CD8-positive, alpha-beta memory T cell (primary cell): ENCODE measurements at regions not wholly inside any gene's neighbourhood (a gene's known extent, or its start where the extent isn't known, plus 50 kb on each side); places are given as distances from the start of the nearest gene placed in this dataset.

ENCODE experiments used
- CTCF ChIA-PET: fragments of 350-600 bp; sonication (Branson Sonifier 250); formaldehyde crosslinking; loops from one replicate; lab custom pipeline; 2021; ENCODE audit warnings: antibody characterized with exemption; lab: Charles Lee
- POLR2A ChIA-PET: fragments of 350-600 bp; sonication (Branson Sonifier 250); formaldehyde crosslinking; loops from one replicate; lab custom pipeline; 2021; ENCODE audit warnings: antibody characterized with exemption; lab: Charles Lee
- DNase-seq, 5 donors: peaks; one replicate each; pipeline versions ENCODE4 v3.0.0 to v3.0.0-alpha.2; 2020 to 2022; ENCODE audit warnings: mixed read lengths in 1 of 5
- H3K27ac ChIP-seq: one replicate; pipeline ENCODE4 v1.7.0; 2013; ENCODE audit warnings: low read depth, mild to moderate bottlenecking, low read length, moderate library complexity
- H3K27me3 ChIP-seq: 2 replicates; pipeline ENCODE4 v1.7.0; 2013; ENCODE audit warnings: low read length, mild to moderate bottlenecking; ENCODE audit not compliant: insufficient read depth, poor library complexity, severe bottlenecking
- H3K36me3 ChIP-seq: 2 replicates; pipeline ENCODE4 v1.7.0; 2013; ENCODE audit warnings: mild to moderate bottlenecking, low read length, moderate library complexity; ENCODE audit not compliant: insufficient read depth
- H3K4me1 ChIP-seq: 2 replicates; pipeline ENCODE4 v1.7.0; 2013; ENCODE audit warnings: mild to moderate bottlenecking, low read length, moderate library complexity; ENCODE audit not compliant: insufficient read depth
- H3K4me3 ChIP-seq: 2 replicates; pipeline ENCODE4 v1.7.0; 2013; ENCODE audit warnings: mild to moderate bottlenecking, low read length
- H3K9me3 ChIP-seq: 2 replicates; pipeline ENCODE4 v1.7.0; 2013; ENCODE audit warnings: mild to moderate bottlenecking, low read length
- H3K27ac Mint-ChIP-seq, 8 donors: one replicate each; pipeline ENCODE4 v1.8.0; 2020 to 2021; ENCODE audit warnings: mixed read lengths in 8 of 8, mild to moderate bottlenecking in 6 of 8, inconsistent platforms in 3 of 8, moderate library complexity in 3 of 8
- H3K27me3 Mint-ChIP-seq, 2 donors: one replicate each; pipeline ENCODE4 v1.8.0; 2020 to 2021; ENCODE audit warnings: mixed read lengths in 2 of 2, mild to moderate bottlenecking in 1 of 2, moderate library complexity in 1 of 2
- H3K36me3 Mint-ChIP-seq, 3 donors: one replicate each; pipeline ENCODE4 v1.8.0; 2020 to 2021; ENCODE audit warnings: mixed read lengths in 3 of 3, inconsistent platforms in 1 of 3, mild to moderate bottlenecking in 1 of 3
- H3K4me1 Mint-ChIP-seq, 3 donors: one replicate each; pipeline ENCODE4 v1.8.0; 2020 to 2021; ENCODE audit warnings: mixed read lengths in 3 of 3, inconsistent platforms in 1 of 3, mild to moderate bottlenecking in 1 of 3
- H3K4me3 Mint-ChIP-seq, 7 donors: one replicate each; pipeline ENCODE4 v1.8.0; 2020 to 2021; ENCODE audit warnings: mixed read lengths in 7 of 7, mild to moderate bottlenecking in 6 of 7, moderate library complexity in 4 of 7, inconsistent platforms in 2 of 7
- H3K9me3 Mint-ChIP-seq, 5 donors: one replicate each; pipeline ENCODE4 v1.8.0; 2020 to 2022; ENCODE audit warnings: mixed read lengths in 5 of 5, mild to moderate bottlenecking in 3 of 5, moderate library complexity in 2 of 5, inconsistent platforms in 1 of 5

- Mint-ChIP-seq H3K27ac (no peak overlapping the region), H3K4me3 (no peak overlapping the region), H3K27me3 (no peaks in the 10 kb centered on the region), H3K4me1 (no peaks in the 10 kb centered on the region), H3K36me3 (no peaks in the 10 kb centered on the region), H3K9me3 (peaks cover 2 to 8% (median 7%) of the 10 kb centered on the region in 5 donors)
- Histone ChIP-seq H3K4me3 (no peak overlapping the region), H3K27ac (no peak overlapping the region), H3K27me3 (no peaks in the 10 kb centered on the region), H3K4me1 (no peaks in the 10 kb centered on the region), H3K9me3 (no peaks in the 10 kb centered on the region), H3K36me3 (no peaks in the 10 kb centered on the region)
- POLR2A ChIA-PET, result no interaction called here
- DNase-seq, result no peak
- CTCF ChIA-PET, result no interaction called here
Measured at GRCh38 chr13:106233134-106233735, 302.2 kb downstream of the EFNB2 start.

GRCh38 chr13:106232681-106233080 is 302.8 kb downstream of the EFNB2 start:
- Mint-ChIP-seq H3K9me3 (peaks cover 2 to 8% (median 7%) of the 10 kb centered on the region in 5 donors), H3K4me3 (no peak overlapping the region), H3K27me3 (no peaks in the 10 kb centered on the region), H3K4me1 (no peaks in the 10 kb centered on the region), H3K36me3 (no peaks in the 10 kb centered on the region), H3K27ac (no peak overlapping the region)
- DNase-seq, result no peak
- POLR2A ChIA-PET, result no interaction called here
- CTCF ChIA-PET, result no interaction called here
- H3K36me3 ChIP-seq, result no peaks in the 10 kb centered on the region
- H3K9me3 ChIP-seq, result no peaks in the 10 kb centered on the region
- H3K27me3 ChIP-seq, result no peaks in the 10 kb centered on the region
- no peak overlapping the region for H3K27ac ChIP-seq
- H3K4me3 ChIP-seq, result no peak overlapping the region
- no peaks in the 10 kb centered on the region for H3K4me1 ChIP-seq

DNA sequence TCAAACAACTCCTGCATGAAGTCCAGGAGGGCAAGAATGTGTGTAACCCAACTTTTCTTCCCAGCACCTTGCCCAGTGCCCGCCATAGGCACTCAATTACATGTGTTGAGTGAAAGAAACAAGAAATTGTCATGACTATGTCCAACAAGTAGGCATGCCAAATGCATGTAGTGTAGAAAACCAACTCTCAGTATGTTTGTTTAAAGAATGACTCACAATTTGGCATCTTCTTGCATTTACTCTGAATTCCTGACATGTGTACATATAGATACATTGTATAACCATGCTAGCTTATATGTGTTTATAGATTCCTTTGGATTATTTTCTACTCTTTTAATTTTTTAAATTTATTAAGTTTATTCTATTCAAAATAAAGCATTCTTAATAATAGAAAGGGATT is 305.0 kb downstream of the EFNB2 start:
- H3K36me3 ChIP-seq, result no peaks in the 10 kb centered on the region
- Mint-ChIP-seq H3K36me3 (no peaks in the 10 kb centered on the region), H3K9me3 (peaks cover 3 to 8% (median 6%) of the 10 kb centered on the region in 5 donors), H3K4me1 (no peaks in the 10 kb centered on the region), H3K4me3 (no peak overlapping the region), H3K27me3 (no peaks in the 10 kb centered on the region), H3K27ac (no peak overlapping the region)
- H3K4me1 ChIP-seq, result no peaks in the 10 kb centered on the region
- no peak overlapping the region for H3K27ac ChIP-seq
- POLR2A ChIA-PET, result no interaction called here
- CTCF ChIA-PET, result no interaction called here
- H3K9me3 ChIP-seq, result no peaks in the 10 kb centered on the region
- H3K27me3 ChIP-seq, result no peaks in the 10 kb centered on the region
- no peak overlapping the region for H3K4me3 ChIP-seq
- no peak for DNase-seq

DNA sequence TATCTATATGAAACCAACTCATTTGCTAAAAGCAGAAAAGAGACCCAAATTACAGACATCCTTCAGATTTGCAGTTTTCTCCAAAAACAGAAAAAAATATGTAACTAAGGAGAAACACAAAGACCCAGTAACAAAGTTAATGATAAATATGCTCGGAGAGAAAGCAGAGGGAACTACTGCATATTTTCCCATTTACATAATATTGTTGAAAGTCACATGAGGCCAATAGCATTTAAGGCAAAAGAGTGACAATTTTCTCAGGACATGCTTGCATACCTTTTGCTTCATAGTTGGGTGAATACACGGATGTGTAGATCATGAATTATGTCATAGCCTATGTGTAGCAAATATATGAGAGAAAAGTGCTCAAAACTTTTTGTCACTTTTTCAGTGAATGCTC is 310.3 kb downstream of the EFNB2 start:
- POLR2A ChIA-PET, result no interaction called here

GRCh38 chr13:106220211-106220610 is 315.3 kb downstream of the EFNB2 start:
- no peaks in the 10 kb centered on the region for H3K27me3 Mint-ChIP-seq
- H3K9me3 Mint-ChIP-seq, result peaks cover 0 to 2% (median 0%) of the 10 kb centered on the region in 5 donors
- H3K27ac ChIP-seq, result no peak overlapping the region
- H3K4me1 ChIP-seq, result no peaks in the 10 kb centered on the region
- no peak overlapping the region for H3K4me3 ChIP-seq
- H3K36me3 Mint-ChIP-seq, result no peaks in the 10 kb centered on the region
- H3K4me1 Mint-ChIP-seq, result no peaks in the 10 kb centered on the region
- ChIA-PET POLR2A (no interaction called here), CTCF (no interaction called here)
- H3K36me3 ChIP-seq, result no peaks in the 10 kb centered on the region
- H3K9me3 ChIP-seq, result no peaks in the 10 kb centered on the region
- no peaks in the 10 kb centered on the region for H3K27me3 ChIP-seq
- DNase-seq, result no peak
- no peak overlapping the region for H3K27ac Mint-ChIP-seq
- no peak overlapping the region for H3K4me3 Mint-ChIP-seq

More for the DNA sequence above, 310.3 kb downstream of the EFNB2 start:
- no peaks in the 10 kb centered on the region for H3K36me3 Mint-ChIP-seq
- no peak for DNase-seq
- H3K4me1 Mint-ChIP-seq, result no peaks in the 10 kb centered on the region
- H3K27me3 ChIP-seq, result no peaks in the 10 kb centered on the region
- H3K4me3 Mint-ChIP-seq, result no peak overlapping the region
- no peak overlapping the region for H3K4me3 ChIP-seq
- H3K4me1 ChIP-seq, result no peaks in the 10 kb centered on the region
- H3K27me3 Mint-ChIP-seq, result no peaks in the 10 kb centered on the region
- H3K9me3 ChIP-seq, result no peaks in the 10 kb centered on the region
- CTCF ChIA-PET, result no interaction called here
- peaks cover 0 to 6% (median 1%) of the 10 kb centered on the region in 5 donors for H3K9me3 Mint-ChIP-seq
- no peak overlapping the region for H3K27ac Mint-ChIP-seq
- no peaks in the 10 kb centered on the region for H3K36me3 ChIP-seq
- no peak overlapping the region for H3K27ac ChIP-seq

DNA sequence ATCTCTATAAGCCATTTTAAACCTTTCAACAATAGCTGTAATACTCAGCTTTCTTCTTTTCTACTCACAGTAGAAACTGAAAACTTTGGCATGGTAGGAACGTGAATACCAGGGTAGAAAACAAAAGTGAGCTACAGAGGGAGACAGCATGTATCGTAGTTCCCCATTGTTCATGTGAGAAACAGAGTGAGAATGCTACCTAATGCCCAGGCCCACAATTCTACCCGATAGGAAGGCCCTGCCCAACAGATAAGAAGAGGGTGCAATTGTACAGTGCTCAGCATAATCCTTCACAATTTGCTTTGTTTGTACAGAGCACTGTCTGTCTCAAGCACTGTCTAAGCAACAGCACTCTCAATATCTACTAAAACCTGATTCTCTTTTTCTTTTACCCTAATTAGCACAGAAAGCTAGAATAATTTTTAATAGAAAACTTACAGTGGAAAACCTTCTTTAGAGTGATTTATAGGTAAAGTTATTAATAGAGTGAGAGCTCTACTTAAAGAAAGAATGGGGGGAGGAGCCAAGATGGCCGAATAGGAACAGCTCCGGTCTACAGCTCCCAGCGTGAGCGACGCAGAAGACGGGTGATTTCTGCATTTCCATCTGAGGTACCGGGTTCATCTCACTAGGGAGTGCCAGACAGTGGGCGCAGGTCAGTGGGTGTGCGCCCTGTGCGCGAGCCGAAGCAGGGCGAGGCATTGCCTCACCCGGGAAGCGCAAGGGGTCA is 322.3 kb downstream of the EFNB2 start:
- Mint-ChIP-seq H3K27ac (no peak overlapping the region), H3K4me3 (no peak overlapping the region), H3K4me1 (no peaks in the 10 kb centered on the region), H3K27me3 (no peaks in the 10 kb centered on the region), H3K9me3 (peaks cover 0 to 4% (median 0%) of the 10 kb centered on the region in 5 donors), H3K36me3 (no peaks in the 10 kb centered on the region)
- no peak overlapping the region for H3K27ac ChIP-seq
- H3K4me3 ChIP-seq, result no peak overlapping the region
- H3K4me1 ChIP-seq, result no peaks in the 10 kb centered on the region
- no peaks in the 10 kb centered on the region for H3K36me3 ChIP-seq
- no peaks in the 10 kb centered on the region for H3K9me3 ChIP-seq
- DNase-seq, result no peak
- POLR2A ChIA-PET, result no interaction called here
- CTCF ChIA-PET, result no interaction called here
- no peaks in the 10 kb centered on the region for H3K27me3 ChIP-seq

- Histone ChIP-seq H3K9me3 (no peaks in the 10 kb centered on the region), H3K4me1 (no peaks in the 10 kb centered on the region), H3K27ac (no peak overlapping the region), H3K27me3 (no peaks in the 10 kb centered on the region), H3K4me3 (no peak overlapping the region), H3K36me3 (no peaks in the 10 kb centered on the region)
- ChIA-PET CTCF (no interaction called here), POLR2A (no interaction called here)
- no peaks in the 10 kb centered on the region for H3K36me3 Mint-ChIP-seq
- DNase-seq, result no peak
- H3K27me3 Mint-ChIP-seq, result no peaks in the 10 kb centered on the region
- peaks cover 0 to 4% (median 0%) of the 10 kb centered on the region in 5 donors for H3K9me3 Mint-ChIP-seq
- no peaks in the 10 kb centered on the region for H3K4me1 Mint-ChIP-seq
- H3K4me3 Mint-ChIP-seq, result no peak overlapping the region
- no peak overlapping the region for H3K27ac Mint-ChIP-seq
Measured at GRCh38 chr13:106212386-106213010, 323.0 kb downstream of the EFNB2 start.

GRCh38 chr13:106210324-106210723 is 325.1 kb downstream of the EFNB2 start:
- no peak overlapping the region for H3K27ac ChIP-seq
- POLR2A ChIA-PET, result no interaction called here
- DNase-seq, result no peak
- H3K27ac Mint-ChIP-seq, result no peak overlapping the region
- H3K4me1 Mint-ChIP-seq, result no peaks in the 10 kb centered on the region
- H3K9me3 ChIP-seq, result no peaks in the 10 kb centered on the region
- no peaks in the 10 kb centered on the region for H3K36me3 ChIP-seq
- H3K4me3 ChIP-seq, result no peak overlapping the region
- H3K36me3 Mint-ChIP-seq, result no peaks in the 10 kb centered on the region
- no peaks in the 10 kb centered on the region for H3K27me3 ChIP-seq
- no peak overlapping the region for H3K4me3 Mint-ChIP-seq
- H3K9me3 Mint-ChIP-seq, result peaks cover 0 to 4% (median 0%) of the 10 kb centered on the region in 5 donors
- CTCF ChIA-PET, result no interaction called here
- H3K27me3 Mint-ChIP-seq, result peaks cover 0 to 2% of the 10 kb centered on the region in 2 donors
- H3K4me1 ChIP-seq, result no peaks in the 10 kb centered on the region
